AG09309 (cell line): ENCODE measurements at regions not wholly inside any gene's neighbourhood (a gene's known extent, or its start where the extent isn't known, plus 50 kb on each side); places are given as distances from the start of the nearest gene placed in this dataset.

Experiments used
- DNase-seq: peaks from one replicate; pipeline ENCODE4 v3.0.0-alpha.2; 2010; ENCODE audit warnings: low read depth
- H3K4me3 ChIP-seq: 2 replicates; pipeline ENCODE4 v1.5.1; 2011; ENCODE audit warnings: mild to moderate bottlenecking, low read depth, low read length, moderate library complexity; ENCODE audit not compliant: control insufficient read depth
- TF ChIP-seq, protein P1 (sequence below): IDR thresholded peaks from 2 replicates; pipeline ENCODE4 v1.5.1; 2011; ENCODE audit warnings: mild to moderate bottlenecking, low read depth, low read length, inconsistent platforms; ENCODE audit not compliant: insufficient read depth, control insufficient read depth; ENCODE audit errors: missing control alignments

DNA sequence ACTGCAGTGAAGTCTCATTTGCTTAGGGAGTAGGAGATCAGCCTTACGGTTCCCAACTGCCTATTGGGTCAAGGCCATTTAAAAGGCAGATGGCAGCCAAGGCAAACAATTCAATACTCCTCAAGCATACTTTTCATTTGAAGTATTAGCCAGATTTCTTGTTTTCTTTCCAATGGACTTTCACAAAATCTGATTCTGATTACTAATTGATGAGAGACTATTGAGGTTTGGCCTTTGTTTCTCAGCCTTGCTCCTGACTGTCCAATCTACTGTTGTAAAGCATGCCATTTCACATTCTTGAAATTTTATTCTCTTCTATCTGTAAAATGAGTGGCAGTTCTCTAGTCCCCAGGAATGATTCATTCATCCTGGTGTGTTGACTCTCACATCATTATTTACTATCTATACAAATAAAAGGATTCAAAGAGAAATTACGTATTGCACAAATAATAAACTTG, 166.2 kb upstream of the TGFBR2 start:
- TF ChIP-seq, protein P1, sequence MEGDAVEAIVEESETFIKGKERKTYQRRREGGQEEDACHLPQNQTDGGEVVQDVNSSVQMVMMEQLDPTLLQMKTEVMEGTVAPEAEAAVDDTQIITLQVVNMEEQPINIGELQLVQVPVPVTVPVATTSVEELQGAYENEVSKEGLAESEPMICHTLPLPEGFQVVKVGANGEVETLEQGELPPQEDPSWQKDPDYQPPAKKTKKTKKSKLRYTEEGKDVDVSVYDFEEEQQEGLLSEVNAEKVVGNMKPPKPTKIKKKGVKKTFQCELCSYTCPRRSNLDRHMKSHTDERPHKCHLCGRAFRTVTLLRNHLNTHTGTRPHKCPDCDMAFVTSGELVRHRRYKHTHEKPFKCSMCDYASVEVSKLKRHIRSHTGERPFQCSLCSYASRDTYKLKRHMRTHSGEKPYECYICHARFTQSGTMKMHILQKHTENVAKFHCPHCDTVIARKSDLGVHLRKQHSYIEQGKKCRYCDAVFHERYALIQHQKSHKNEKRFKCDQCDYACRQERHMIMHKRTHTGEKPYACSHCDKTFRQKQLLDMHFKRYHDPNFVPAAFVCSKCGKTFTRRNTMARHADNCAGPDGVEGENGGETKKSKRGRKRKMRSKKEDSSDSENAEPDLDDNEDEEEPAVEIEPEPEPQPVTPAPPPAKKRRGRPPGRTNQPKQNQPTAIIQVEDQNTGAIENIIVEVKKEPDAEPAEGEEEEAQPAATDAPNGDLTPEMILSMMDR, result no peak
- H3K4me3 ChIP-seq, result no peak overlapping the region
- DNase-seq, result no peak

DNA sequence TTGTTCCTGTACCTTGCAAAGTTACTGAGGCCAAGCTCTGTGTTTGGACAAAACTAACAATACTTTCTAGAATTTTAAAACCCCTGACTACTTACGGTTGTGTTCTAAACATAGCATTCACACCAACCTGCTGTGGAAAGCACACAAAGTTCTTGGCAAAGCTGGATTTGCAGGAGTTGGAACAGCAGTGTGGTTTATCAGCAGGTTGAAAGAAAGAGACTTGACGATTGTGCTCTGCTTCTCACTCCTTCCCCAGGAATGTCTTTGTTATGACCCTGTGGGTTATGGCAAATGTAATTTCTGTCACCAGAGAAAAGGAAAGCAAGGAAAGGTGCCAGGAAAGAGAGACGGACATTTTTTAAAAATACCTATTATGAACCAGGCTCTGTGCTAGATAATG, 165.5 kb upstream of the TGFBR2 start:
- no peak overlapping the region for H3K4me3 ChIP-seq
- DNase-seq, result no peak
- TF ChIP-seq, protein P1, result no peak

DNA sequence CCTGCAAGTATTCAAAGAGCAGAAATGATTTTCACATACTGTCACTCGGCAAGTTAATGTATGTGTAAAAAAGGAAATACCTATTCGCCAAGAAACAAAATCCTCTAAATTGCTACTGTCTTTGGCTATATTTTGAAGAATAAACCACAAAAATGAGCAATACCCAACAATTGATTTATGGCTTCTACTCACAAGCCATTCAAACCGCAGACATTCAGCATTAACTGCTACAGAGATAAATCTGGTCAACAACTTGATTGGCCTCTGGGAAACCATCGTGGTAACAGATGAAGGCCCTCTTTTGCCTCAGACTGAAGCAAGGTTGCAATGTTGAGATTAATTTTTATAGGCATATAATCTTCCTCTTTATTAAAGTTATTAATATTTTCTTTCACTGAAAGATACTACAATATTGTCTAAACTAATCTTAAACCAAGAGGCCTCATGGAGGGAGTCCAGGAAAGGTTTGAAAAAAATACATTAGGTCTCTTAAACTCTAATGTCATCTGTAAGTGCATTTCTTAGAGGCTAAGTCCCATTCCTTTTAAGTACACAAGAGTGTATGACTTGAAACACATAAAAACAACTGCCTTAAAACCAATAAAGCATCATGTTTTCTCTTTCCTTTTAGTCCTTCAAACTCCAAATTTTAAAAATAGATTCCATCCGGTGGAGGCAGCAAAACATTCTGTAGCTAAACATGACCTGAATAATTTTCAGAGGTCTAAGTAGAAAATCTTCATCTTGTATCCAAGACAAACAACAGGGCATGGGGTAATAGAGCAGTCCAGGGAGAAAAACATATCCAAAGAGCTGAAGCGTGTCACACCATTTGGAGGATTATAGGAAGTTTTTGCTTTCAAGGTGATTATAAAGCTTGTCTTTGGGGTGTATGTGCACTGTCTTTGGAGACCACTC, 162.4 kb upstream of the TGFBR2 start:
- DNase-seq, result no peak
- TF ChIP-seq, protein P1, result no peak
- no peak overlapping the region for H3K4me3 ChIP-seq

DNA sequence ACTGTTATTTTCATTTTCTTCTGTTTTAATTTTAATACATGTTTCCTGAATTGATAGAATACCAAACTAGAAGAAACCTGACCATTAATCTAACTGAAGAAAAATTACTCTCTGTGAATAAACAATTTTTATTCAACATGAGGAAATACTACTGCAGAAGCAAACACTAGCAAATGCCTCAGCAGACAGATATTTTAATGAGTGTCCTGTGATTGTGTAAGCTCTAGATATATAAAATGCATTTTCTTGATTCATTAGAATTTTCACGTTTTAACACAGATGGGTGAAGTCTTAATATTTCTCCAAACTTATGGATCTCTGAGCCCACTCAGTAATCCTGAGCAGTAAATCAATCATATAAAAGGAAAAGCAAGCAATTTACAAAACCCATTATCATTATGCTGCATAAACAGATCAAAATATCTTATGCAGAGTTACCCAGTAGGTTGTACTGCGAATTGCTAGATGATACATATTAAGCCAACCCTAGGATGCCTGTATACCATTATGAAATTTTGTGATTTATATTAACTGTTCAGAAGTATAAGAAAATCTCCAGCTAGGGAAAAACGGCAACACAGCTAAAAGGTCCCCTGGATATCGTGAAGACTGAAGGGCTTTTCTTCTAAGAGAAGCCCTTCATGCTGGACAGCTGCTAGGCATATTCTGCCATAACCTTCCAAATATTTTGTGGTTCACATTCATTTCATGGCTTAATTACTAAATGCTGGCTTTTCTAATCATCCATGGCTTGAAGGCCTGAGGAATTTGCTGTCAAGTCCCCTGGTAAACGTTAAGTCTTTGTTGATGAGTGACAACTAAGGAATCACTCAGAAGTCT, 157.7 kb upstream of the TGFBR2 start:
- H3K4me3 ChIP-seq, result no peak overlapping the region
- TF ChIP-seq, protein P1, result no peak
- DNase-seq, result no peak

DNA sequence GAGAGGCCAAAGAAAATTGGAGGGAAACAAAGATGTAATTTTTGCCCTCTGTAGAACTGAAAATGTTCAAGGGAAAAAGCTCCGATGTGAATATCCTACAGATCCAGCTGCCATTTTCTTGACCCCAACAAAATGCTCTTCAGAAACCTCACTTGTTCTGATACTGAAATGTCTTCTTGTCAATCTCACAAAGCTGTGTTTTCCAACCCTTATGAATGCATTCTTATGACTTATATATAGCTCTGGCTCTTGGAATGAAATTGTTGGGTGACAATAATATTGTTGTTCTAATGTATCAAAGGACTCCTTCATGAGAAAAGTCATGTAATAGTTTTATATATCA, 157.1 kb upstream of the TGFBR2 start:
- TF ChIP-seq, protein P1, result no peak
- DNase-seq, result no peak

DNA sequence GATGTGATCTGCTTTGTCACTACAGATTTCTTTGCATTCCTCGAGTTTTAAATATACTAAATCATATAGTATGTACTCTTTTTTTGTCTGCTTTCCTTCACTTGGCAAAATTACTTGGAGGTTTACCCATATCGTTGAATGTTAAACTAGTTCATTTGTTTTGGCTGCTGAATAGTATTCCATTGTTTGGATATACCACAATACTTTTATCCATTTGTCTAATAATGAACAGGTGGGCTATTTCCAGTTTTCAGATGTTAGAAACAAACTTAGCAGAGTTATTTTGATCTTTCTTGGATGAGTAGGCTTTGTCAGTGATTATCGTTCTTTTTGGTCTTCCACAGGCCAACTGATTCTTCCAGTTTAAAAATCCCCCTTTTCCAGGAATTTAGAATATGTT, 154.0 kb upstream of the TGFBR2 start:
- TF ChIP-seq, protein P1, result no peak
- no peak for DNase-seq
- no peak overlapping the region for H3K4me3 ChIP-seq

More for the DNA sequence above, 157.1 kb upstream of the TGFBR2 start:
- H3K4me3 ChIP-seq, result no peak overlapping the region
